GM23338 (cell line): ENCODE measurements at regions not wholly inside any gene's neighbourhood (a gene's known extent, or its start where the extent isn't known, plus 50 kb on each side); places are given as distances from the start of the nearest gene placed in this dataset.

ENCODE experiments used
- CREB1 ChIP-seq: fragments of 250-450 bp; sonication (Bioruptor Pico); IDR thresholded peaks from 2 replicates; pipeline ENCODE4 v1.5.0; 2020; ENCODE audit warnings: low read depth, mild to moderate bottlenecking, moderate library complexity
- EZH2 ChIP-seq: fragments of 200-600 bp; sonication (generic); IDR thresholded peaks from one replicate; pipeline ENCODE4 v1.8.0; 2017; ENCODE audit warnings: antibody characterized with exemption, mild to moderate bottlenecking, low read depth; ENCODE audit not compliant: unreplicated experiment
- EZH2phosphoT487 ChIP-seq: fragments of 200-600 bp; sonication (generic); IDR thresholded peaks from one replicate; pipeline ENCODE4 v1.8.1; 2018; ENCODE audit warnings: antibody characterized with exemption; ENCODE audit not compliant: unreplicated experiment
- JUNB ChIP-seq: IDR thresholded peaks from one replicate; pipeline ENCODE4 v1.6.1; 2016; ENCODE audit warnings: antibody characterized with exemption; ENCODE audit not compliant: unreplicated experiment
- NANOG ChIP-seq: IDR thresholded peaks from 2 replicates; pipeline ENCODE4 v1.6.1; 2016; ENCODE audit warnings: antibody characterized with exemption, borderline replicate concordance
- POLR2AphosphoS5 ChIP-seq: IDR thresholded peaks from 2 replicates; pipeline ENCODE4 v1.6.1; 2016; ENCODE audit warnings: antibody characterized with exemption, low read depth
- ZNF114 ChIP-seq: fragments of 250-450 bp; sonication (Bioruptor Pico); IDR thresholded peaks from 2 replicates; pipeline ENCODE4 v1.5.0; 2020; ENCODE audit warnings: mild to moderate bottlenecking, moderate library complexity
- ZNF331 ChIP-seq: fragments of 250-450 bp; sonication (Bioruptor Pico); IDR thresholded peaks from 2 replicates; pipeline ENCODE4 v1.5.0; 2020; ENCODE audit warnings: low read depth, mild to moderate bottlenecking, moderate library complexity
- TF ChIP-seq, protein P1 (sequence below), 2 experiments: fragments of 200-600 bp in 1 of 2; sonication (generic) in 1 of 2; conservative IDR thresholded peaks; 2 replicates each; pipeline versions ENCODE4 v1.5.1 to v1.6.1; 2016 to 2017; ENCODE audit warnings: antibody characterized with exemption in 2 of 2, low read depth in 2 of 2, mild to moderate bottlenecking in 2 of 2, moderate library complexity in 1 of 2
- TF ChIP-seq, protein P2 (sequence below): IDR thresholded peaks from 2 replicates; pipeline ENCODE4 v1.6.1; 2016; ENCODE audit warnings: antibody characterized with exemption

DNA sequence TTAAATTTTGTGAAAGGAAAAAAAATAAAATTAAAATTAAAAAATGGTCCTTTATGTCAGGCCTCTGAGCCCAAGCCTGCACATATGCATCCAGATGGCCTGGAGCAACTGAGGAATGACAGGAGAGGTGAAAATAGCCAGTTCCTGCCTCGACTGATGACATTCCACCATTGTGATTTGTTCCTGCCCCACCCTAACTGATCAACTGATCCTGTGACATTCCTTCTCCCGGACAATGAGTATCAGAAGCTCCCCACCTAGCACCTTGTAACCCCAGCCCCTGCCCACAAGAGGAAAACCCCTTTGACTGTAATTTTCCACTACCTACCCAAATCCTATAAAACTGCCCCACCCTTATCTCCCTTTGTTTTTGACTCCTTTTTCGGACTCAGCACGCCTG is 972.2 kb upstream of the GHITM start:
- TF ChIP-seq, protein P1, sequence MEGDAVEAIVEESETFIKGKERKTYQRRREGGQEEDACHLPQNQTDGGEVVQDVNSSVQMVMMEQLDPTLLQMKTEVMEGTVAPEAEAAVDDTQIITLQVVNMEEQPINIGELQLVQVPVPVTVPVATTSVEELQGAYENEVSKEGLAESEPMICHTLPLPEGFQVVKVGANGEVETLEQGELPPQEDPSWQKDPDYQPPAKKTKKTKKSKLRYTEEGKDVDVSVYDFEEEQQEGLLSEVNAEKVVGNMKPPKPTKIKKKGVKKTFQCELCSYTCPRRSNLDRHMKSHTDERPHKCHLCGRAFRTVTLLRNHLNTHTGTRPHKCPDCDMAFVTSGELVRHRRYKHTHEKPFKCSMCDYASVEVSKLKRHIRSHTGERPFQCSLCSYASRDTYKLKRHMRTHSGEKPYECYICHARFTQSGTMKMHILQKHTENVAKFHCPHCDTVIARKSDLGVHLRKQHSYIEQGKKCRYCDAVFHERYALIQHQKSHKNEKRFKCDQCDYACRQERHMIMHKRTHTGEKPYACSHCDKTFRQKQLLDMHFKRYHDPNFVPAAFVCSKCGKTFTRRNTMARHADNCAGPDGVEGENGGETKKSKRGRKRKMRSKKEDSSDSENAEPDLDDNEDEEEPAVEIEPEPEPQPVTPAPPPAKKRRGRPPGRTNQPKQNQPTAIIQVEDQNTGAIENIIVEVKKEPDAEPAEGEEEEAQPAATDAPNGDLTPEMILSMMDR (conservative IDR thresholded peaks at IDR 0.05; ENCODE audit: low read depth in 2 of 2) = no peak
- TF ChIP-seq CREB1 = no peak
- no peak for TF ChIP-seq POLR2AphosphoS5
- no peak for TF ChIP-seq EZH2
- no peak for TF ChIP-seq ZNF114 (CRISPR knock-in tag)
- TF ChIP-seq NANOG = no peak
- no peak for TF ChIP-seq JUNB
- no peak for TF ChIP-seq EZH2phosphoT487
- TF ChIP-seq, protein P2, sequence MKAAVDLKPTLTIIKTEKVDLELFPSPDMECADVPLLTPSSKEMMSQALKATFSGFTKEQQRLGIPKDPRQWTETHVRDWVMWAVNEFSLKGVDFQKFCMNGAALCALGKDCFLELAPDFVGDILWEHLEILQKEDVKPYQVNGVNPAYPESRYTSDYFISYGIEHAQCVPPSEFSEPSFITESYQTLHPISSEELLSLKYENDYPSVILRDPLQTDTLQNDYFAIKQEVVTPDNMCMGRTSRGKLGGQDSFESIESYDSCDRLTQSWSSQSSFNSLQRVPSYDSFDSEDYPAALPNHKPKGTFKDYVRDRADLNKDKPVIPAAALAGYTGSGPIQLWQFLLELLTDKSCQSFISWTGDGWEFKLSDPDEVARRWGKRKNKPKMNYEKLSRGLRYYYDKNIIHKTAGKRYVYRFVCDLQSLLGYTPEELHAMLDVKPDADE = no peak
- TF ChIP-seq ZNF331 (CRISPR knock-in tag) = no peak
